ENCODE measurements at regions not wholly inside any gene's neighbourhood (a gene's known extent, or its start where the extent isn't known, plus 50 kb on each side); places are given as distances from the start of the nearest gene placed in this dataset.

DNA sequence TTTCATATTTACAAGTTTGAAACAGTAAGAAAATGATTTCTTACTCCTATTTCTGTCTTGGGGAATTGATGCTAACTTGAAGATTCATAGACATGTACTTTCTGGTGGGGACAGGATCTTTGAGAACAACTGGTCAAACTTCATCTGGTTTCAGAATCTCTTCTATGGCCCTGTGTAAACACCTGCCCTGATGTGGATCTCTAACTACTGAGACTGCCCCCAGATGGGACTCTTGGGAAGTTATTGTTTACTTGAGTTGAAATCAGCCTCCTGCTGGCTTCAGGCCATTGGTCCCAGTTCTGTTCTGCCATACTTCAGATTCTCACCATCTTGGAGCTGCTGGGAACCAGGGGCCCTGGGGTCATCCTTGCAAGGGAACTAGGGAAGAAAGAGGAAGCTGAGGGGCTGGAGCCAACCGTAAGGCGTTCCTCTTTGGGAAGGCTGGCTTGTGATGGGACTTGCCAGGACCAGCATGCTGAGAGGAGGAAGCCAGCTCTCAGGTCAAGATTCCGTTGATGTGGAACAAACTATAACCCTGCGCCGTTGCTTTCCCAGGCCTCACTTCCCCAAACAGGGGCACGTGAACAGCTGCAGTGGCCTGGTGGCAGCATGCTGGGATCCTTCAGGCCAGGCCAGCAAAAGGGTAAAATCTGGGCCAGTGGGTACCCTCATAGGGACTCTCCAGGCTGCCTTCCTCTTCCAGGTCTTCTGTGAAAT lies 135.5 kb upstream of the CXCR4 start:
- Histone ChIP-seq H2AFZ (ENCODE audit: low read length) (no peak overlapping the region), H3K56ac (ENCODE audit: insufficient read length, low read depth, low read length) (no peak overlapping the region), H3K9me3 (ENCODE audit: control insufficient read depth, low read depth, low read length) (no peaks in the 10 kb centered on the region), H3K18ac (ENCODE audit: insufficient read length, low read depth, low read length) (no peak overlapping the region), H3K4ac (ENCODE audit: low read depth, low read length) (no peak overlapping the region), H2BK5ac (ENCODE audit: insufficient read length, low read length) (no peak overlapping the region), H3K4me1 (ENCODE audit: insufficient read depth, low read length) (no peaks in the 10 kb centered on the region), H4K91ac (ENCODE audit: insufficient read length, low read depth, low read length) (no peak overlapping the region), H3K79me1 (ENCODE audit: insufficient read depth, low read depth, low read length, poor library complexity, severe bottlenecking) (no peaks in the 10 kb centered on the region), H3K4me2 (ENCODE audit: insufficient read depth, insufficient read length, low read length) (no peak overlapping the region), H3K14ac (ENCODE audit: insufficient read depth, low read length) (no peak overlapping the region), H3K27me3 (ENCODE audit: insufficient read depth, low read length) (no peaks in the 10 kb centered on the region), H3K9ac (ENCODE audit: extremely low read depth, insufficient read length, low read length) (no peak overlapping the region), H4K5ac (ENCODE audit: insufficient read length, low read depth, low read length) (no peak overlapping the region), H4K8ac (replicated peaks; ENCODE audit: insufficient read length, low read depth, low read length) (no peak overlapping the region), H2BK15ac (ENCODE audit: low read depth, low read length) (no peak overlapping the region), H3K79me2 (ENCODE audit: insufficient read depth, low read length) (no peaks in the 10 kb centered on the region), H3K23me2 (ENCODE audit: insufficient read length, low read depth, low read length, poor library complexity, severe bottlenecking) (no peaks in the 10 kb centered on the region), H2BK12ac (ENCODE audit: insufficient read length, low read depth, low read length) (no peak overlapping the region), H2BK120ac (ENCODE audit: low read depth, low read length, poor library complexity, severe bottlenecking) (no peak overlapping the region), H2AK5ac (ENCODE audit: insufficient read length, low read length) (no peak overlapping the region), H3T11ph (ENCODE audit: low read length) (no peak overlapping the region), H3K27ac (ENCODE audit: insufficient read length, low read depth, low read length) (no peak overlapping the region), H3K23ac (ENCODE audit: insufficient read length, low read depth, low read length) (no peak overlapping the region), H4K20me1 (ENCODE audit: control insufficient read depth, insufficient read depth, insufficient read length) (no peaks in the 10 kb centered on the region), H2BK20ac (ENCODE audit: low read depth, low read length, poor library complexity, severe bottlenecking) (no peak overlapping the region)
- DNase-seq: no peak
- no peaks in the 10 kb centered on the region for H3K27me3 Mint-ChIP-seq (ENCODE audit: low read depth)
- H3K4me3 Mint-ChIP-seq: no peak overlapping the region
- no peaks in the 10 kb centered on the region; a peak in 1 of 5 replicates for H3K9me3 Mint-ChIP-seq
- WGBS (ENCODE audit: extremely low coverage, insufficient read length, low lambda C conversion rate): no CpG with 5 or more reads among the region's 6 CpGs
- no peaks in the 10 kb centered on the region for H3K4me1 Mint-ChIP-seq
- no peaks in the 10 kb centered on the region for H3K36me3 Mint-ChIP-seq (ENCODE audit: insufficient read depth in 1 of 3, low read depth in 3 of 3)
- H3K27ac Mint-ChIP-seq: no peak overlapping the region
- TF ChIP-seq, protein P1, sequence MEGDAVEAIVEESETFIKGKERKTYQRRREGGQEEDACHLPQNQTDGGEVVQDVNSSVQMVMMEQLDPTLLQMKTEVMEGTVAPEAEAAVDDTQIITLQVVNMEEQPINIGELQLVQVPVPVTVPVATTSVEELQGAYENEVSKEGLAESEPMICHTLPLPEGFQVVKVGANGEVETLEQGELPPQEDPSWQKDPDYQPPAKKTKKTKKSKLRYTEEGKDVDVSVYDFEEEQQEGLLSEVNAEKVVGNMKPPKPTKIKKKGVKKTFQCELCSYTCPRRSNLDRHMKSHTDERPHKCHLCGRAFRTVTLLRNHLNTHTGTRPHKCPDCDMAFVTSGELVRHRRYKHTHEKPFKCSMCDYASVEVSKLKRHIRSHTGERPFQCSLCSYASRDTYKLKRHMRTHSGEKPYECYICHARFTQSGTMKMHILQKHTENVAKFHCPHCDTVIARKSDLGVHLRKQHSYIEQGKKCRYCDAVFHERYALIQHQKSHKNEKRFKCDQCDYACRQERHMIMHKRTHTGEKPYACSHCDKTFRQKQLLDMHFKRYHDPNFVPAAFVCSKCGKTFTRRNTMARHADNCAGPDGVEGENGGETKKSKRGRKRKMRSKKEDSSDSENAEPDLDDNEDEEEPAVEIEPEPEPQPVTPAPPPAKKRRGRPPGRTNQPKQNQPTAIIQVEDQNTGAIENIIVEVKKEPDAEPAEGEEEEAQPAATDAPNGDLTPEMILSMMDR (conservative IDR thresholded peaks at IDR 0.05): no peak
